H9 (cell line): ENCODE measurements at regions not wholly inside any gene's neighbourhood (a gene's known extent, or its start where the extent isn't known, plus 50 kb on each side); places are given as distances from the start of the nearest gene placed in this dataset.

ENCODE experiments used
- DNase-seq: peaks from one replicate; pipeline ENCODE4 v3.0.0-alpha.2; 2017
- H2AFZ ChIP-seq: one replicate; pipeline ENCODE4 v1.6.1; 2013; ENCODE audit warnings: mild to moderate bottlenecking, low read length, control low read depth, moderate library complexity
- H2AK5ac ChIP-seq: 2 replicates; pipeline ENCODE4 v1.6.1; 2013; ENCODE audit warnings: low read length, control low read depth, mixed read lengths; ENCODE audit not compliant: insufficient read length
- H2BK120ac ChIP-seq: one replicate; pipeline ENCODE4 v1.6.1; 2013; ENCODE audit warnings: low read depth, mild to moderate bottlenecking, low read length, control low read depth, inconsistent platforms; ENCODE audit not compliant: poor library complexity, severe bottlenecking
- H2BK12ac ChIP-seq: 2 replicates; pipeline ENCODE4 v1.6.1; 2013; ENCODE audit warnings: low read length, control low read depth, mixed read lengths, low read depth; ENCODE audit not compliant: insufficient read length
- H2BK15ac ChIP-seq: 2 replicates; pipeline ENCODE4 v1.6.1; 2013; ENCODE audit warnings: low read depth, low read length, control low read depth
- H2BK20ac ChIP-seq: one replicate; pipeline ENCODE4 v1.6.1; 2013; ENCODE audit warnings: low read depth, mild to moderate bottlenecking, low read length, control low read depth, inconsistent platforms; ENCODE audit not compliant: poor library complexity, severe bottlenecking
- H2BK5ac ChIP-seq: 2 replicates; pipeline ENCODE4 v1.6.1; 2013; ENCODE audit warnings: low read length, control low read depth, mixed read lengths; ENCODE audit not compliant: insufficient read length
- H3K14ac ChIP-seq: 2 replicates; pipeline ENCODE4 v1.6.1; 2013; ENCODE audit warnings: low read length, control low read depth; ENCODE audit not compliant: insufficient read depth
- H3K18ac ChIP-seq: 2 replicates; pipeline ENCODE4 v1.6.1; 2013; ENCODE audit warnings: low read depth, mild to moderate bottlenecking, mixed read lengths, low read length, control low read depth; ENCODE audit not compliant: insufficient read length
- H3K23ac ChIP-seq: 2 replicates; pipeline ENCODE4 v1.6.1; 2013; ENCODE audit warnings: low read length, control low read depth, mixed read lengths, low read depth; ENCODE audit not compliant: insufficient read length
- H3K23me2 ChIP-seq: 2 replicates; pipeline ENCODE4 v1.6.1; 2013; ENCODE audit warnings: low read depth, mild to moderate bottlenecking, mixed read lengths, low read length, control low read depth; ENCODE audit not compliant: insufficient read length, poor library complexity, severe bottlenecking
- H3K27ac ChIP-seq: 2 replicates; pipeline ENCODE4 v1.5.1; 2013; ENCODE audit warnings: low read length, control low read depth, mixed read lengths, low read depth; ENCODE audit not compliant: insufficient read length
- H3K27me3 ChIP-seq: 2 replicates; pipeline ENCODE4 v1.6.1; 2013; ENCODE audit warnings: low read length, control low read depth, inconsistent platforms; ENCODE audit not compliant: insufficient read depth
- H3K4ac ChIP-seq: 2 replicates; pipeline ENCODE4 v1.6.1; 2013; ENCODE audit warnings: low read depth, mild to moderate bottlenecking, control low read depth, inconsistent platforms, low read length, moderate library complexity
- H3K4me1 ChIP-seq: 2 replicates; pipeline ENCODE4 v1.6.1; 2013; ENCODE audit warnings: low read length, control low read depth, inconsistent platforms; ENCODE audit not compliant: insufficient read depth
- H3K4me2 ChIP-seq: 2 replicates; pipeline ENCODE4 v1.6.1; 2013; ENCODE audit warnings: low read length, control low read depth, mixed read lengths; ENCODE audit not compliant: insufficient read length, insufficient read depth
- H3K56ac ChIP-seq: 2 replicates; pipeline ENCODE4 v1.6.1; 2013; ENCODE audit warnings: low read depth, mild to moderate bottlenecking, mixed read lengths, low read length, control low read depth; ENCODE audit not compliant: insufficient read length
- H3K79me1 ChIP-seq: 2 replicates; pipeline ENCODE4 v1.6.1; 2013; ENCODE audit warnings: low read depth, mild to moderate bottlenecking, moderate library complexity, low read length, control low read depth, inconsistent platforms; ENCODE audit not compliant: insufficient read depth, poor library complexity, severe bottlenecking
- H3K79me2 ChIP-seq: 2 replicates; pipeline ENCODE4 v1.6.1; 2013; ENCODE audit warnings: low read length, control low read depth, inconsistent platforms; ENCODE audit not compliant: insufficient read depth
- H3K9ac ChIP-seq: 2 replicates; pipeline ENCODE4 v1.6.1; 2013; ENCODE audit warnings: low read length, control low read depth, mixed read lengths; ENCODE audit not compliant: insufficient read length; ENCODE audit errors: extremely low read depth
- H3K9me3 ChIP-seq: one replicate; pipeline ENCODE4 v1.6.1; 2013; ENCODE audit warnings: low read depth, low read length, inconsistent platforms; ENCODE audit not compliant: control insufficient read depth
- H3T11ph ChIP-seq: one replicate; pipeline ENCODE4 v1.6.1; 2013; ENCODE audit warnings: mild to moderate bottlenecking, low read length, control low read depth, inconsistent platforms
- H4K20me1 ChIP-seq: one replicate; pipeline ENCODE4 v1.6.1; 2013; ENCODE audit not compliant: control insufficient read depth, insufficient read length, insufficient read depth
- H4K5ac ChIP-seq: 2 replicates; pipeline ENCODE4 v1.6.1; 2013; ENCODE audit warnings: low read depth, mild to moderate bottlenecking, mixed read lengths, low read length, control low read depth; ENCODE audit not compliant: insufficient read length
- H4K8ac ChIP-seq: replicated peaks from 2 replicates; pipeline ENCODE4 v1.6.1; 2013; ENCODE audit warnings: low read length, control low read depth, mixed read lengths, low read depth; ENCODE audit not compliant: insufficient read length
- H4K91ac ChIP-seq: 2 replicates; pipeline ENCODE4 v1.6.1; 2013; ENCODE audit warnings: low read depth, mild to moderate bottlenecking, moderate library complexity, mixed read lengths, low read length, control low read depth; ENCODE audit not compliant: insufficient read length
- H3K27ac Mint-ChIP-seq, 3 experiments: 2 replicates in 2 of 3; 3 replicates in 1 of 3; pipeline ENCODE4 v1.8.0; 2020 to 2021; ENCODE audit warnings: mixed read lengths in 3 of 3, mild to moderate bottlenecking in 1 of 3, moderate library complexity in 1 of 3
- H3K27me3 Mint-ChIP-seq: 2 replicates; pipeline ENCODE4 v1.8.0; 2021; ENCODE audit warnings: low read depth, mild to moderate bottlenecking, moderate library complexity, mixed read lengths
- H3K36me3 Mint-ChIP-seq, 3 experiments: 2 replicates in 2 of 3; 3 replicates in 1 of 3; pipeline ENCODE4 v1.8.0; 2020 to 2021; ENCODE audit warnings: low read depth in 3 of 3, mixed read lengths in 3 of 3; ENCODE audit not compliant: insufficient read depth in 1 of 3
- H3K4me1 Mint-ChIP-seq, 2 experiments: 2 replicates each; pipeline ENCODE4 v1.8.0; 2020; ENCODE audit warnings: mixed read lengths in 2 of 2
- H3K4me3 Mint-ChIP-seq, 2 experiments: 2 replicates in 1 of 2; 3 replicates in 1 of 2; pipeline ENCODE4 v1.8.0; 2020 to 2021; ENCODE audit warnings: mild to moderate bottlenecking in 2 of 2, mixed read lengths in 2 of 2, moderate library complexity in 1 of 2
- H3K9me3 Mint-ChIP-seq, 2 experiments: 2 replicates in 1 of 2; 3 replicates in 1 of 2; pipeline ENCODE4 v1.8.0; 2020; ENCODE audit warnings: mild to moderate bottlenecking in 2 of 2, mixed read lengths in 2 of 2, moderate library complexity in 1 of 2
- CTCF ChIP-seq: fragments of 200-600 bp; sonication (generic); conservative IDR thresholded peaks from 3 replicates; pipeline ENCODE4 v1.8.0; 2021; ENCODE audit warnings: antibody characterized with exemption, mild to moderate bottlenecking
- WGBS: extraction: QIAGEN DNeasy Blood & Tissue Kit; methylation state at CpG from one replicate; pipeline ENCODE4 v1.1.7; 2013; ENCODE audit warnings: missing lambda C conversion rate, low lambda C conversion rate, mixed read lengths; ENCODE audit not compliant: insufficient read length; ENCODE audit errors: extremely low coverage; 5-methylcytosine and 5-hydroxymethylcytosine counted together

GRCh38 chr2:48220501-48220900, 94.0 kb upstream of the FOXN2 start:
- Histone ChIP-seq H2BK15ac (no peak overlapping the region), H2BK120ac (no peak overlapping the region), H4K91ac (no peak overlapping the region), H3K4me2 (no peak overlapping the region), H3K56ac (no peak overlapping the region), H2BK20ac (no peak overlapping the region), H3K27me3 (no peaks in the 10 kb centered on the region), H4K20me1 (no peaks in the 10 kb centered on the region), H3K14ac (no peak overlapping the region), H4K8ac (no peak overlapping the region), H3K4me1 (no peaks in the 10 kb centered on the region), H3T11ph (no peak overlapping the region), H3K4ac (no peak overlapping the region), H3K9ac (no peak overlapping the region), H3K23ac (no peak overlapping the region), H2AFZ (no peak overlapping the region), H2BK5ac (no peak overlapping the region), H3K79me2 (no peaks in the 10 kb centered on the region), H4K5ac (no peak overlapping the region), H3K27ac (no peak overlapping the region), H2AK5ac (no peak overlapping the region), H2BK12ac (no peak overlapping the region), H3K79me1 (no peaks in the 10 kb centered on the region), H3K23me2 (no peaks in the 10 kb centered on the region), H3K18ac (no peak overlapping the region), H3K9me3 (no peaks in the 10 kb centered on the region)
- no peak for DNase-seq
- no peak overlapping the region for H3K27ac Mint-ChIP-seq
- no peaks in the 10 kb centered on the region for H3K27me3 Mint-ChIP-seq
- H3K36me3 Mint-ChIP-seq = no peaks in the 10 kb centered on the region
- TF ChIP-seq CTCF = no peak
- no peaks in the 10 kb centered on the region for H3K4me1 Mint-ChIP-seq
- H3K4me3 Mint-ChIP-seq = no peak overlapping the region
- H3K9me3 Mint-ChIP-seq = no peaks in the 10 kb centered on the region
- WGBS = no CpG with 5 or more reads among the region's 1 CpG
